AG08395 (cell line): ENCODE measurements at regions not wholly inside any gene's neighbourhood (a gene's known extent, or its start where the extent isn't known, plus 50 kb on each side); places are given as distances from the start of the nearest gene placed in this dataset.

Source experiments
- DNase-seq: peaks from one replicate; pipeline ENCODE4 v3.0.0; 2012; ENCODE audit warnings: mixed read lengths, low spot score

DNA sequence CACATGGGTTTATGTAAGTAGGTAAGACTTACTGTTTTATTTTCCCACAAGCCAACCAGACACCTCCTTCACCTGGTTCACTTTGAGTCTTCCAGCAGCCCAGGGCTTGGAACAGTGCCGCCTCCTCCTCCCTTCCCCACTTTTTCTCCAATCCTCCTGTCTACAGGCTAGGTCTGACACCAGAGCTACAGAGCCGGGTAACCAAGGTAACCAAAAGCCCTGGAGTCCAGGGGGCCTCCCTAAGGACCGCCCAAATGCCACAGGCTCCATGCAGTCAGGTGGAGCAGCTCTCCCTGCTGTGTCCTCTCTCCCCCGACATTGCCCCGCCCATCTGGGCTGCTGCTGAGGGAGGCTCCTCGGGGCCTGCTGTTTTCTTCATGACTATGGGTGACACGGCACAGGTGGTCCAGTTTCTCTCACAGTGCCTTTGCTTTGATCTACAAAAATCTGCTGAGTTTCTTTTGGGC is 138.0 kb upstream of the EFNA5 start:
- DNase-seq: no peak

- no peak for DNase-seq
Measured at GRCh38 chr5:107807431-107807830, 136.7 kb upstream of the EFNA5 start.

DNA sequence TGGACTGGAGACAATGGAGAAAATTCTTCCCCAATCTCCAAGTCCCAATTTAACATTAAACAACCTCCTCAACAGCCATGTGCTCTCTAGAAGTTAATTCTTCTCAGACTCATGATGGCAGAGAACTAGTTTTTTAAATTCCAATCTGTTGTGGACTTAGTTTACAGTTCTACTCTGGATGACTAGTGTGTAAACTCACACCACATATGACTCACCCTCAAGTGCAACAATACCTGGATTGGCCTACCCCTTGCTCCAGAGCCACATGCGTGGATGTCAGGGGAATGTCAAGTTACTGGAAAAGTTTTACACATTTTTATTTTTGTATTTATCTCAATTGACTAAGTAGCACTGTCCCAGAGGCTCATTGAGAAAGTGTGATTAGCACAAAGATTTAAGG is 136.0 kb upstream of the EFNA5 start:
- peak; percentile 44 for DNase-seq

DNA sequence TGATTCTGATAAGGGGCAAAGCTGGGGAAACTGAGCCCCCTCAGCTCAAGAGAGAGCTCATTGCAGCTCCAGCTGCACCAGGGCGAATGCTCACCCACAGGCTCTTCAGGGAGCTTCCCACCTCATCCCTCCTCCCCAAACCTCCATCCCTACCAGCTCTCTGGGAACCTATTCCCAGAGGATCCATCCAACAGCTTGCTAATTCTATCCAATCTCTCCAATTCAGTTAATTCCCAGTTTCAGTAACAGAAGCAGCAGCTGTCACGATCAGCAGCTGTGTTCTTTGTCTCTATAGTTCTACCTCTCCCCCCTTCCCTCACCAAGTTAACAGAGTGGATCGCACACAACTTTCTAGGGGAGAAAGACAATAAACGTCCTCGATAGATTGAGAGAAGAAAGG is 135.5 kb upstream of the EFNA5 start:
- no peak for DNase-seq

GRCh38 chr5:107805824-107806223 is 135.1 kb upstream of the EFNA5 start:
- DNase-seq: no peak

GRCh38 chr5:107805166-107805565 is 134.4 kb upstream of the EFNA5 start:
- no peak for DNase-seq

DNA sequence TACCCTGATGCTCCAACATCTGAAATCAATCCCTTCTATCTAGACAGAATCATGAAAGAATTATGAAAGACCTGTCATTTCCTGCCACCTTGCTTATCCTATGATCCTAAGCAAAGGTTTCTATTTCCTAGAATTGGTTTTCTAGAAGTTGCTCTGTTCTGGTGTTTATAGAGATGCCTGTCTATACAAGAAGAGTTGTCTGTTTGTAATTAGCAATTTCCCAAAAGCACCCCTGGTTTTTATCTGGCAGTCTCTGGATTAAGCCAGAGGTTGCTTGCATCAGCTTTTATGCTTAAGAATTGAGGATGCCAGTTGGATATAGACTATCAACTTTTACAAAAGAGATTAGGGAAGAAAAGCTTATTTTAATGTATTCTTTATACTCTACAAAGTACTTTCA is 133.0 kb upstream of the EFNA5 start:
- no peak for DNase-seq

DNA sequence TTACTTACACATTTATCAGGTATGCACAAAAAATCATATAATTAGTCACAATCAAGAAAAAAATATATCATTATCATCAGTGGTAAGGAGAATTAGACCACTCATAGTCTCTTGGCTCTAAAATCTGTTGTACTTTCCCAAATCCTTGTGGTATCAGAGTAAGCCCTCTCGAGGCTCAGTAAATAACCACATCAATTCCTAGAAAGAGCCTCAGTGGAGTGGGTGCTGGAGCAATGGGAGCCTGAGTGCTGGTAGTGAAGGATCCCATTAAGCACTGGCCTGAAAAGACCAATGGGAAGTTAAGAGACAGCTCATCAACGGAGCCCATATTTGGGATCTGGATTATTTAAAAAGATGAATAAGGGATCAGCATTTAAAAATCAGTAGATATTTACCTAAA is 130.3 kb upstream of the EFNA5 start:
- no peak for DNase-seq

DNA sequence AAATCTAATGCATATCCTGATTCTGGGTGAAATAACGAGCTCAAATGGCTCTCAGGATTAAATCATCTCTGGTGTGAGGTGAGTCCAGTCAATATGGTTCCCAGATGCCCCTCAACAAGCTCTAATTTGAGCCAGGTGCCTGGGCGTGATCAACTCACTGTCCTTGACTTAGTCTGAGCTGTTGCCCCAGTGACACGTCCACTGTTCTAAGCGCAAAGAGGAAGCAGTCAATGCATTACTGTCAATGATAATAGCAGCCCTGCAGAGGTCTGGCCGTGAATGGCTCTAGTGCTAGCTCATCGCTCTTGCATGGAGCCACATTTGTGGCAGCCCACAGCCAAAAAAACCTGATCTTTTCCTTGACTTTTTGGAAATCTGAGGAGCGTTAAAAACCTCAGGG is 128.6 kb upstream of the EFNA5 start:
- DNase-seq: no peak

DNA sequence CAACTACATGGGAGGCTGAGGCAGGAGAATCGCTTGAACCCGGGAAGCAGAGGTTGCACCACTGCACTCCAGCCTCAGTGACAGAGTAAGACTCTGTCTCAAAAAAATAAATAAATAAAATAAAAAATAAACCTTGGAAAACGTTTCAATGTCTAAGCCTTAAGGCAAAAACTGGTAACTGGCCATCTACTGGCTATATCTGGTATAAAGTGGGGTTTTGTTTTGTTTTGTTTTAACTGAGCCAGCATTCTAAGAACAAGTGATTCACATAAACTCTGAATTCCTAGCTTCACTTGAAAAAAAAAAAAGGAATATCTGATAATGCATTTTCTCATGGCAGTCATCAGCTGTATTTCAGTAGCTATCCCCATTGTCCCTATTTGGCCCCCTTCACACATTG is 126.1 kb upstream of the EFNA5 start:
- no peak for DNase-seq

GRCh38 chr5:107794741-107795140 is 124.0 kb upstream of the EFNA5 start:
- peak; percentile 44 for DNase-seq

DNA sequence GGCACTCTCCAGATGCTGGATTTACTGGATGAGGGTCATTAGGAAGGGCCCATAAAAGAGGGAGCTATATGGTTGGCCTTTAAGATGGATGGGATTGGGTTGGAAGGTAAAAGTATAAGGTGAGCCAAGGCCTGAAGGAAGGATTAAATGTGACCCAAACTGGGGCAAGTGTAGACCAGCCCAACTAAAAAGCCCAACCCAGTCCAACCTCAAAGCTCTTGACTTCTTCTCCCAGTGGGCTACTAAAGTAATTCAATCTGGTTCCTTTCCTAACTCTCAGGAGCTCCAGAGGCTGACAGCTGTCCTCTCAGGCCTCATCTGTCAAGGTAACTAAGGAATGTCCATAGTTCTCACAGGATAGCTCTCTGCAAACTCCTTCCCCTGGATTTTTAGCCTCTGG is 122.2 kb upstream of the EFNA5 start:
- DNase-seq: no peak

GRCh38 chr5:107790671-107791070 is 119.9 kb upstream of the EFNA5 start:
- no peak for DNase-seq

DNA sequence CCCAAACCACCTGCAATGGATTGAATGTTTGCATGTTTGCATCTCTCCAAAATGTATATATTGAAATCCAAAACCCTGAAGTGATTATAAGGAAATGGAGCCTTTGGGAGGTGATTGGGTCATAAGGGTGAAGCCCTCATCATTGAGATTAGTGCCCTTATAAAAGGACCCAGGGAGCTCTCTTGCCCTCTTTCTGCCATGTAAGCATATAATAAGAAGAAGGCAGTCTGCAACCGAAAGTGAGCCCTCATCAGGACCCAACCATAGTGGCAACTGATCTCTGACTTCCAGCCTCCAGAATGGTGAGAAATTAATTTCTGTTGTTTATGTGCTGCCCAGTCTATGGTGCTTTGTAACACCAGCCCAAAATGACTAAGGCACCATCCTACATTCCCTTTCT is 115.7 kb upstream of the EFNA5 start:
- DNase-seq: no peak

GRCh38 chr5:107783551-107783950 is 112.8 kb upstream of the EFNA5 start:
- no peak for DNase-seq

GRCh38 chr5:107782561-107783169 is 111.9 kb upstream of the EFNA5 start:
- no peak for DNase-seq

DNA sequence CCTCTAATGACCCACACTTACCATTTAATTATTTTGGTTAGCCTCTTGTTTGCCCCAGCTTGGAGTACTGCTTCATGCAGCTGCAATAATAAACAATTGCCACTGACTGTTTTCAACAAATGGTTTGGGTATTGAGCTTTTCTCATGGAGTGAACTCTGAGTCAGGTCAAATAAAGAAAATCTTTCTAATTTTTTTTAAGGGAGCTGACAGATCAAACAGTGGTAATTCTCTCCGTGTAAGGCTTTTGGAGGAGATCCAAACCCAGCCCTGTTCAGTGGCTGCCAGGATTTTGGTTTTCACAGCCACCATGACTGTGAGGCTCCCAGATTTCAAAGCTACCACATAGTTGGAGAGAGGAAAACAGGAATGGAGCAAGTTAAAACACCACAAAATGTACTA is 110.7 kb upstream of the EFNA5 start:
- DNase-seq: no peak

DNA sequence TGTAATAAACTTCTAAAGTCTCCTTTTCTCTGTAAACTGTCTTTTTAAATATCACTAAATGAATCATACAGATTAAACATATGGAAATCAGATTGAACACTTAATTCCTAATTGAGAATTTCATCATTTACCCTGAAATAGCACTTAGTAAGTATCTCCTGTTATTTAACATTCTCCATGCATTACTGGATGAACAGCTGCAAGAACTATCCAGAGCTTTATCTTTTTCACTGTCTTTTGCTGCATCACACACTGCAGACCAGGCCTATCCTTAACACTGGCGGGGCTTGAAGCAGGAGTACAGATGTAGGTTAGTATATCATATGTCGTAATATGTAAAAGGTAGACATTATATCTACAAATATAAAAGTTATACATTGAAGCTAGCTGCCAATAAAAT is 108.7 kb upstream of the EFNA5 start:
- no peak for DNase-seq

DNA sequence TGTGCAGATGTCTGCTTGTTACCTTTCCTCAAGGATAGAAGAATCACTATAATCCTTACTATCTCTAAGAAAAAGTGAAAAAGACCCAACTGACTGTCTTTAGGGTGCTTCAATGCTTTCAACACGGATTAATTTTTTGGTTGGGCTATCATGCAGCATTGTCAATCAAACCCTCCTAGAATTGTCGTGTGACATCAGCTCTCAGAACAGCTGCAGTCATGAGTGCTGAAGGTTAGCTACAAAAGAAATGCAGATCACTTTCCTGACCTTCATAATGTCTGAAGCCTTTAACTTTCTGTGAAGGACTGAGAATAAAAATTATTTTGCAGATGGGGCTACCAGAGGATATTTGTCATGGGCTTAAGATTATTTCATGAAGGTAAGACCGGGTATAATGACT is 107.9 kb upstream of the EFNA5 start:
- DNase-seq: no peak

- DNase-seq: no peak
Measured at GRCh38 chr5:107776922-107777740, 106.4 kb upstream of the EFNA5 start.

- no peak for DNase-seq
Measured at GRCh38 chr5:107776506-107776905, 105.8 kb upstream of the EFNA5 start.

DNA sequence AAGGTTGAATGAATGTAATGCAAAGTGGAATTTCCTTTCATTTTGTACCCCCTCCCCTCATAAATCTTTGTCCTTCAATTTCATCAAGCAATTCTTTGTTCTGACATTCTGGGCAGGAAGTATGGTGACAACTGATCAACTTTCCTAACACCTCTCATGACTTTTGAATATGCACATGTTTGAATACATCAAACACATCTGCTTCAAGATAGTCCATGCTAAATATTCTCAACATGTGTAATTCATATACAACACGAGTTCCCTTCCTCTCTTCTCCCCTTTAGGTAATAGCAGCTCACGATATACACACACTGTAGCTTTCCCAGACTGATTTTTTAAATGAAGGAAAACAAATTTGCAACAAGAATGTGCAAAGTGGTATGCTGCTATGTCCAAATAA is 103.6 kb upstream of the EFNA5 start:
- no peak for DNase-seq

- no peak for DNase-seq
Measured at GRCh38 chr5:107773479-107773878, 102.7 kb upstream of the EFNA5 start.
